Fibroblast of lung (primary cell): ENCODE measurements at regions not wholly inside any gene's neighbourhood (a gene's known extent, or its start where the extent isn't known, plus 50 kb on each side); places are given as distances from the start of the nearest gene placed in this dataset.

Source experiments
- EZH2 ChIP-seq: IDR thresholded peaks from 2 replicates; pipeline ENCODE4 v1.5.1; 2012; ENCODE audit warnings: low read length, control low read depth, mild to moderate bottlenecking; ENCODE audit errors: missing control alignments
- TF ChIP-seq, protein P1 (sequence below), 2 donors: IDR thresholded peaks in 1 of 2; conservative IDR thresholded peaks in 1 of 2; 1 replicate in 1 of 2; 2 replicates in 1 of 2; pipeline ENCODE4 v1.5.1; 2011 to 2012; ENCODE audit warnings: low read length in 2 of 2, control low read depth in 1 of 2, inconsistent platforms in 1 of 2, low read depth in 1 of 2, mild to moderate bottlenecking in 1 of 2

DNA sequence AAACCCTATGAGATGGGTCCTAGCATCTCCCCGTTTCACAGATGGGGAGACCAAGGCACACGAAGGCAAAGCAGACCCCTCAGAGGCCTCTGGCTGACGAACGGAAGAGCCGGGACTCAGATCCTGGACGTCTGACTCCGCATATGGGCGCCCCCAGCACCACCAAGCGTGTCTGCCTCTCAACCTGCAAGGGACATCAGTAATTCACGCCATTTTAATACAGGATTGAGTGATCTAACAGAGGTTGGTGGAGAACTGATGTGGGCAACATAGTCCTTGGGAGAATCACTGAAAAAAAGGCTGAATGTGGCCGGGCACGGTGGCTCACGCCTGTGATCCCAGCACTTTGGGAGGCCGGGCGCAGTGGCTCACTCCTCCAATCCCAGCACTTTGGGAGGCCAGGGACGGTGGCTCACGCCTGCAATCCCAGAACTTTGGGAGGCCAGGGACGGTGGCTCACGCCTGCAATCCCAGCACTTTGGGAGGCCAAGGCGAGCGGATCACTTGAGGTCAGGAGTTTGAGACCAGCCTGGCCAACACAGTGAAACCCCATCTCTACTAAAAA is 206.6 kb downstream of the DLL1 start:
- TF ChIP-seq, protein P1, sequence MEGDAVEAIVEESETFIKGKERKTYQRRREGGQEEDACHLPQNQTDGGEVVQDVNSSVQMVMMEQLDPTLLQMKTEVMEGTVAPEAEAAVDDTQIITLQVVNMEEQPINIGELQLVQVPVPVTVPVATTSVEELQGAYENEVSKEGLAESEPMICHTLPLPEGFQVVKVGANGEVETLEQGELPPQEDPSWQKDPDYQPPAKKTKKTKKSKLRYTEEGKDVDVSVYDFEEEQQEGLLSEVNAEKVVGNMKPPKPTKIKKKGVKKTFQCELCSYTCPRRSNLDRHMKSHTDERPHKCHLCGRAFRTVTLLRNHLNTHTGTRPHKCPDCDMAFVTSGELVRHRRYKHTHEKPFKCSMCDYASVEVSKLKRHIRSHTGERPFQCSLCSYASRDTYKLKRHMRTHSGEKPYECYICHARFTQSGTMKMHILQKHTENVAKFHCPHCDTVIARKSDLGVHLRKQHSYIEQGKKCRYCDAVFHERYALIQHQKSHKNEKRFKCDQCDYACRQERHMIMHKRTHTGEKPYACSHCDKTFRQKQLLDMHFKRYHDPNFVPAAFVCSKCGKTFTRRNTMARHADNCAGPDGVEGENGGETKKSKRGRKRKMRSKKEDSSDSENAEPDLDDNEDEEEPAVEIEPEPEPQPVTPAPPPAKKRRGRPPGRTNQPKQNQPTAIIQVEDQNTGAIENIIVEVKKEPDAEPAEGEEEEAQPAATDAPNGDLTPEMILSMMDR (conservative IDR thresholded peaks at IDR 0.05 in 1 of 2, IDR thresholded peaks at IDR 0.05 in 1 of 2; ENCODE audit: low read depth in 1 of 2, low read length in 2 of 2): no peak
- TF ChIP-seq EZH2: no peak
